ENCODE measurements at regions not wholly inside any gene's neighbourhood (a gene's known extent, or its start where the extent isn't known, plus 50 kb on each side); places are given as distances from the start of the nearest gene placed in this dataset.

DNA sequence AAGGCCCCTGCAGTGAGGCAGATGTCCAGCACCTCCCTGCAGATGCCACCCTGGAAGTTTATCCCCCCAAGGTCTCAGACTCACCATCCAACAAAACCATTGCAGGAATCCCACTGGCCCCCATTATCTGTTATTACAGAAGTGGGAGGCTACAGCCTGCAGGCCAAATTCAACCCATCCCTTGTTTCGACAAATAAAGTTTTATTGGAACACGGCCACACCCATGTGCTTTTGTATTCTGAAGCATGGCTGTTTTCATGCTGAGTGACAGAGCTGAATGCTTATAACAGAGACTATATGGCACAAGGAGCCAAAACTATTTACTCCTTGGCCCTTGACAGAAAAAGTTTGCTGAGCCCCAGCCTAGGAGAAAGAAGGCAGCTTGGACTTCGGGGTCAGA, 428.8 kb downstream of the CDK5RAP2 start:
- no peak for DNase-seq
- no peaks in the 10 kb centered on the region for H3K4me1 ChIP-seq
- no peaks in the 10 kb centered on the region for H3K36me3 ChIP-seq
- H3K9ac ChIP-seq (ENCODE audit: low read depth in 2 of 2, low read length in 2 of 2), result no peak overlapping the region
- TF ChIP-seq, protein P1, sequence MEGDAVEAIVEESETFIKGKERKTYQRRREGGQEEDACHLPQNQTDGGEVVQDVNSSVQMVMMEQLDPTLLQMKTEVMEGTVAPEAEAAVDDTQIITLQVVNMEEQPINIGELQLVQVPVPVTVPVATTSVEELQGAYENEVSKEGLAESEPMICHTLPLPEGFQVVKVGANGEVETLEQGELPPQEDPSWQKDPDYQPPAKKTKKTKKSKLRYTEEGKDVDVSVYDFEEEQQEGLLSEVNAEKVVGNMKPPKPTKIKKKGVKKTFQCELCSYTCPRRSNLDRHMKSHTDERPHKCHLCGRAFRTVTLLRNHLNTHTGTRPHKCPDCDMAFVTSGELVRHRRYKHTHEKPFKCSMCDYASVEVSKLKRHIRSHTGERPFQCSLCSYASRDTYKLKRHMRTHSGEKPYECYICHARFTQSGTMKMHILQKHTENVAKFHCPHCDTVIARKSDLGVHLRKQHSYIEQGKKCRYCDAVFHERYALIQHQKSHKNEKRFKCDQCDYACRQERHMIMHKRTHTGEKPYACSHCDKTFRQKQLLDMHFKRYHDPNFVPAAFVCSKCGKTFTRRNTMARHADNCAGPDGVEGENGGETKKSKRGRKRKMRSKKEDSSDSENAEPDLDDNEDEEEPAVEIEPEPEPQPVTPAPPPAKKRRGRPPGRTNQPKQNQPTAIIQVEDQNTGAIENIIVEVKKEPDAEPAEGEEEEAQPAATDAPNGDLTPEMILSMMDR (IDR thresholded peaks at IDR 0.05), result no peak
- no peak overlapping the region for H3K27ac ChIP-seq
- no peak overlapping the region for H3K4me3 ChIP-seq
- intact Hi-C loops (cut with DNase I), result no loop called here
- no peaks in the 10 kb centered on the region for H3K27me3 ChIP-seq
- H3K9me3 ChIP-seq, result no peaks in the 10 kb centered on the region

DNA sequence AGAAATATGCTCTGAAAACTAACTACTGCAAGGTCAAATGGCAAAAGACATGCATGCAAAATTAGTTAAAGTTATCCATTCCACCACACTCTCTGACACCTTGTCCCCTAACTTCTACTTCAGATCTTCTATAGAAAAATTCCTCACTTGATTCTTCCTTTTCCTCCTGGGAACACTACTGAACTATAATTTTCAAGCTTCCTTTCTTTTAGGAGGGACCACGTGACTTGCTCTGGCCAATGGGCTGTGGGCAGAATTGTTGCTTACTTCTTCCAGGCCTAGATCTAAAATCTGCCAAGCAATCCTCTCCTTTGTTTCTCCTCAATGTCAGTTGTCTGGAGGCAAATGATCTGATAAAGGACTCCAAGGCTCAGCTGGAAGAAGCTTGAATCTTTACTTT, 441.0 kb downstream of the CDK5RAP2 start:
- no peak for DNase-seq
- intact Hi-C loops (cut with DNase I), result no loop called here
- Histone ChIP-seq H3K9me3 (no peaks in the 10 kb centered on the region), H3K4me3 (no peak overlapping the region), H3K4me1 (no peaks in the 10 kb centered on the region), H3K36me3 (no peaks in the 10 kb centered on the region), H3K9ac (ENCODE audit: low read depth in 2 of 2, low read length in 2 of 2) (no peak overlapping the region), H3K27ac (no peak overlapping the region), H3K27me3 (no peaks in the 10 kb centered on the region)
- TF ChIP-seq, protein P1 (IDR thresholded peaks at IDR 0.05), result no peak

DNA sequence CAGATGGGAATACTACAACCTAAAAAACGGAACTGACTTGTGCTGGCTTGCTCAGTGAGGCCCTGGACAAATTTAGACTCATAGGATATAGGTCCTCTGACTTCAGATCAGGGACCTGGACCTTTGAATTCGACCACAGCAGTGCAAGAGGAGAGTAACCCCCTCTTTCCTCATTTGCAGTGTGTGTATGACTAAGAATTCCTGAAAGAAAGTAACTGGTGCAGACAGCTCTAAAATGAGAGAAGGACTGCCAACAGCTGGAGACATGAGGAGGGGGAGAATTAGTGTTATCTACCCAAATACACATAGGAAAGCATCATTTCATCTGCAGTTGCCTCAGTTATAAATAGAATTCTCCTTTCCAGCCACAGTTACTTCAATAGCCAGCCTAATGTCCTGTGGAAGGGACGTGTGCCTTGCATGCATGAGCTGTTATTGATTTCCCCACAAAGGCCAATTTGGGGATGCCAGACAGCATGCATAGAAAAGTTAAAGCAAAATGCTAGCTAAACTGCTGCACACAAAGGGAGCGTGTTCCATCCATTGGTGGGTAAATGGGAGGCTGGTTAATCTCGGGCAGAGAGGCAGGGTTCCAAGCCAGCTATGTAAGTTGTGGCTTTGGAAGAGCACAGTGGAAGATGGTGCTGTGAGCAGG, 442.7 kb downstream of the CDK5RAP2 start:
- no peaks in the 10 kb centered on the region for H3K9me3 ChIP-seq
- no peaks in the 10 kb centered on the region for H3K27me3 ChIP-seq
- no peak for DNase-seq
- TF ChIP-seq, protein P1 (IDR thresholded peaks at IDR 0.05), result no peak
- no peak overlapping the region for H3K9ac ChIP-seq (ENCODE audit: low read depth in 2 of 2, low read length in 2 of 2)
- no peak overlapping the region for H3K4me3 ChIP-seq
- no peaks in the 10 kb centered on the region for H3K4me1 ChIP-seq
- no peak overlapping the region for H3K27ac ChIP-seq
- H3K36me3 ChIP-seq, result no peaks in the 10 kb centered on the region
- intact Hi-C loops (cut with DNase I), result no loop called here

DNA sequence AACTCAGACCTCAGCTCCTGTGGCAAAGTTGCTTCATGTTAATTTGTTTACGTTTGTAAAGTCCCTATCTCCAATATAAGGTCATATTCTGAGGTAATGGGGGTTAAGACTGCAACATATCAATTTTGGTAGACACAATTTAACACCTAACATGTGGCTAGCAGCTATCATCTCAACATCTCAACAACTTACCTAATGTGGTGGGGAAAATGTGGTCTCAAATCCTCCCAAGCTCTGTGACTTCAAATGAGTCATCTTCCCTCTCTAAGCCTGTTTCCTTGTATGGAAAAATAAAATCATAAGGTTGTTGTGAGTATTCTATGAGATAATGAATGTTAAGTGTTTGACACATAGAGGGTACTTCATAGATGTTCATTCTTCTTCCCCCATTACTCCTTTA, 443.3 kb downstream of the CDK5RAP2 start:
- no peak for DNase-seq
- Histone ChIP-seq H3K4me1 (no peaks in the 10 kb centered on the region), H3K9me3 (no peaks in the 10 kb centered on the region), H3K9ac (ENCODE audit: low read depth in 2 of 2, low read length in 2 of 2) (no peak overlapping the region), H3K4me3 (no peak overlapping the region), H3K27ac (no peak overlapping the region), H3K27me3 (no peaks in the 10 kb centered on the region), H3K36me3 (no peaks in the 10 kb centered on the region)
- intact Hi-C loops (cut with DNase I), result no loop called here
- TF ChIP-seq, protein P1 (IDR thresholded peaks at IDR 0.05), result no peak

DNA sequence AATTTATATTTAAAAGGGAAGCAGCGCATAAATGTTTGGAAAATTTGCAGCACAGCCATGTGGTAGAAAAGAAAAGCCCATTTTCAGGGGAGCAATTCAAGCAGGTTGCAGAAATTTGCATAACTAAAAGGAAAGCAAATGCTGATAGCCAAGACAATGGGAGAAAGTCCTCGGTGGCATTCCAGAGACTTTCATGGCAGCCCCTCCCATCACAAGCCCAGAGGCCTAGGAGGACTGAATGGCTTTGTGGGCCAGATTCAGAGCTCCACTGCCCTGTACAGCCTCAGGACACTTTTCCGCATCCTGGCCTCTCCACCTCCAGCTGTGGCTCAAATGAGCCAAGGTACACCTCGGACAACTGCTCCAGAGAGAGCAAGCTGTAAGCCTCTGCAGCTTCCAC, 462.9 kb downstream of the CDK5RAP2 start:
- no peak for DNase-seq
- H3K9me3 ChIP-seq, result no peaks in the 10 kb centered on the region
- H3K4me1 ChIP-seq, result no peaks in the 10 kb centered on the region
- no peaks in the 10 kb centered on the region for H3K27me3 ChIP-seq
- TF ChIP-seq, protein P1 (IDR thresholded peaks at IDR 0.05), result no peak
- H3K36me3 ChIP-seq, result no peaks in the 10 kb centered on the region
- no peak overlapping the region for H3K4me3 ChIP-seq
- intact Hi-C loops (cut with DNase I), result no loop called here
- no peak overlapping the region for H3K27ac ChIP-seq
- no peak overlapping the region for H3K9ac ChIP-seq (ENCODE audit: low read depth in 2 of 2, low read length in 2 of 2)
